ENCODE measurements at regions not wholly inside any gene's neighbourhood (a gene's known extent, or its start where the extent isn't known, plus 50 kb on each side); places are given as distances from the start of the nearest gene placed in this dataset.

DNA sequence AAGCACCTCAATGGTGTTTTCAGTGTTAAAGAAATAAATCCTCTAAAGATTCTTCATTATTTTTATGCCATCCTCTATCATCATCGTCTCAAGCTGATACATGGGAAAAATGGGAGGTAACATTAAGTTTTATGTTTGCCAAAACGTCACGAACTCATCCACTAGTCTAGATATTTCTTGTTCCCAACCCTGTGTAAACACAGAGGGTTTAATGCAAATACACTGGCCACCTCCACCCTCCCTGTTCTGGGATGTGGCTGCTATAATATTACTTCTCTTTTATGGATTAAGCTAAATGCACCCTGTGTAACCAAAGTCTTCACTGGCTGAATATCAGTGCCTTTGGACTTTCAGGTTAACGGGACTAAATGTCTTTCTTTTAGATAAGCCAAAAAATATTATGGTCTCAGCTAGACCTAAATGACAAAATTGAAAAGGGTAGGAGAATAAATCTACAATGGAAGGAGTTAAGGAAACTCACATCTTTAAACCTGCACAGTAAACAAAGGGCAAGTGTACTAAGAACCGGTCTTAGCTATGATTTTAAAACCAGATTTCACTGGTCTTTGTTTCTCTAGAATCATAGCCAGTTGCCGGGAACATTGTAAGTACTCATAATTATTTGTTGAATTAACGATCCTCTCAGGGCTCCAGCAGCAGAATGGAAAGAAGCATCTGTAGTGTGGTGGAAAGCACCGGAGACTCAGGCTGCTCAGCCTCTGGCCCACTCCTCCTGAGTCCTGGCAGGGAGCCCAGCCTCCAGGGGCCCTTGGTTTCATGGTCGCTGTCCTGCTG lies 103.5 kb upstream of the NOCT start:
- H3K27ac ChIP-seq = peak overlapping the region; percentile 100
- TF ChIP-seq, protein P1, sequence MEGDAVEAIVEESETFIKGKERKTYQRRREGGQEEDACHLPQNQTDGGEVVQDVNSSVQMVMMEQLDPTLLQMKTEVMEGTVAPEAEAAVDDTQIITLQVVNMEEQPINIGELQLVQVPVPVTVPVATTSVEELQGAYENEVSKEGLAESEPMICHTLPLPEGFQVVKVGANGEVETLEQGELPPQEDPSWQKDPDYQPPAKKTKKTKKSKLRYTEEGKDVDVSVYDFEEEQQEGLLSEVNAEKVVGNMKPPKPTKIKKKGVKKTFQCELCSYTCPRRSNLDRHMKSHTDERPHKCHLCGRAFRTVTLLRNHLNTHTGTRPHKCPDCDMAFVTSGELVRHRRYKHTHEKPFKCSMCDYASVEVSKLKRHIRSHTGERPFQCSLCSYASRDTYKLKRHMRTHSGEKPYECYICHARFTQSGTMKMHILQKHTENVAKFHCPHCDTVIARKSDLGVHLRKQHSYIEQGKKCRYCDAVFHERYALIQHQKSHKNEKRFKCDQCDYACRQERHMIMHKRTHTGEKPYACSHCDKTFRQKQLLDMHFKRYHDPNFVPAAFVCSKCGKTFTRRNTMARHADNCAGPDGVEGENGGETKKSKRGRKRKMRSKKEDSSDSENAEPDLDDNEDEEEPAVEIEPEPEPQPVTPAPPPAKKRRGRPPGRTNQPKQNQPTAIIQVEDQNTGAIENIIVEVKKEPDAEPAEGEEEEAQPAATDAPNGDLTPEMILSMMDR (conservative IDR thresholded peaks at IDR 0.05) = no peak

DNA sequence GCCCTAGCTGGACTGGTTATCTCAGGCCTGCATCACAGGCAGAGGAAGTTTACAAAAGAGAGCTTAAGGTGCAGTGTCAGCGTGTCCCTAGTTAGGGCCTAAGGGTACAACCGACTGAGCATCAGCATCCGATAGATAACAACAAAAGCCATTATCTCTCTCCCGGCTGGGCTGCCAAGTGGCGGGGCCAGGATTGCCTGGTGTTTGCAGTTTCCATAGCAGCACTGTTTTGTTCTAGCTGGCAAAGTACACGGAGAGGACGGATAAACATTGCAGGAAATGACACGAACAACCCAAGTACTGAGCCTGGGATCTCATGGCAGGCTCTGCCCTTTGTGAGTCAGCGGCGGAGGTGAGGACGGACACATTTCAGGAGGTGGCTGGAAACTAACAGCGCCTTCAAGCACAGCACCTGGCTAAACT lies 104.7 kb upstream of the NOCT start:
- peak overlapping the region; percentile 100 for H3K27ac ChIP-seq
- TF ChIP-seq, protein P1 (conservative IDR thresholded peaks at IDR 0.05) = no peak

- TF ChIP-seq, protein P1 (conservative IDR thresholded peaks at IDR 0.05) = no peak
- H3K27ac ChIP-seq = peak overlapping the region; percentile 100
Observed at GRCh38 chr4:138910195-138910913, 105.2 kb upstream of the NOCT start.

DNA sequence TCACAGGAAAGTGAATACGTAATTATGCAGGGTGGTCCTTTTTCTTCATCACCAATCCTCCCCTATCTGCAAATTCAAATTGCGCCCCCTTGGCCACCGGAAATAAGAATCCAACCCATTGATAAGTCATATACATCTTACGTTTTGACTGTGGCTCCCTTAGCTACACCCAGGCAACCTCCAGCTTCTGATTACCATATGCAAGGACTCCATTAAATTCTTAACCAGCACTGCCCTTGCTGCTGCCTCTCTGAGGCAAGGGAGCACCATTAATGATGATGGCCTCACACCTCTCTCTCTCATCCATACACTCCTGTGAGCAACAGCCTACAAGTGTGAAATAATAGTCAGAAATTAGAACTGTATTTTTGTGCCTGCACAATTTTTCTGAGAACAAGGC lies 106.0 kb upstream of the NOCT start:
- TF ChIP-seq, protein P1 (conservative IDR thresholded peaks at IDR 0.05) = no peak
- H3K27ac ChIP-seq = peak overlapping the region; percentile 100

DNA sequence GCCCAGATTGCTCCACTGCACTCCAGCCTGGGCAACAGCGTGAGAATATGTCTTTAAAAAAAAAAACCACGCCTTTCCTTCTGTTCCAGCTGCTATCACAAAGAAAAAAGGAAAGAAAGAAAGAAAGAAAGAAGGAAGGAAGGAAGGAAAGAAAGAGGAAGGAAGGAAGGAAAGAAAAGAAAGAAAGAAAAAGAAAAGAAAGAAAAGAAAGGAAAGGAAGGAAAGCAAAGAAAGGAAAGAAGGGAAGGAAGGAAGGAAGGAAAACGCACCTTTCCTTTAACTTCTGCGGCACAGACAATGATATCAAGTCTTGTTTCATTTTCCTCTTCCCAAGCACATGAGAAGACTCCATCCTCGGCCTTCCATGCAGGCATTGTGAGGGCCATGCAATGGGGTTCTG lies 107.4 kb upstream of the NOCT start:
- peak overlapping the region; percentile 100 for H3K27ac ChIP-seq

DNA sequence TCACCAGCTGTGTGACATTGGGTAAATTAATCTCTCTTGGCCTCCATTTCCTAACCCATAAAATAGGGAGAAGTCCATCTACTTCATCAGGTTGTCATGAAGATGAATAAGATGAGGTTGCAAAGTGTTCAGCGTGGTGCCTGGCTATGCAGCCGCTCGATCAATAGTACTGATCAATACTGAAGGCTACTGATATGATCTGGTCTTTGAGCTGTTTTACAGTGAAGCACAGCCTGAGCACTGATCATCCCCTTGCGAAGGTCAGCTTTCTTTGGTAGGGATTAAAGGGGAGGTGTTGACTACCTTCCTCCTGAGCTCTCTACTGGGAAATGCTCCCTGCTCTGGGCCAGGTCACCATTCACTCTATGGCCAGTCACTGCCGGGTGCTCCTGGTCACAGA lies 108.4 kb upstream of the NOCT start:
- TF ChIP-seq, protein P1 (conservative IDR thresholded peaks at IDR 0.05) = no peak
- peak overlapping the region; percentile 100; the same call in 1 of the 2 replicates for H3K27ac ChIP-seq

More for the DNA sequence above, 107.4 kb upstream of the NOCT start:
- TF ChIP-seq, protein P1 (conservative IDR thresholded peaks at IDR 0.05) = no peak

DNA sequence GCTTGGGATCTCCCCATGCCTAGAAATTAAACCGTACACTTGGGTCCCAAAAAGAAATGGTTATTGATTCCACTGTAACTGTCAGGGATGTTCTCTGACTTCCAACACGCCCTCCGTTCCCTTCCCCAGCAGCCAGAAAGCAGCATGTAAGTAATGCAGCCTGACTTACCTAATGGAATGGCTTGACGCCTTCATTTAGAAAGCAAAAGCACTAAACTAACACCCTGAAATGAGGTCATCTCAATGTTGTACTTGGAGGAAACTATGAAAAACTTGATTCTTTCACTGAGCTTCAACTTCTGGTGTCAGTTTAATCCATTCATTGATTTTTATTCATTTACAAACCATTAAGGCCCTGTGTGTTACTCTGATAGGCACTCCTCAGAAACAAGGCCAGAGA lies 110.8 kb upstream of the NOCT start:
- H3K27ac ChIP-seq = no peak overlapping the region
- TF ChIP-seq, protein P1 (conservative IDR thresholded peaks at IDR 0.05) = no peak

All from VCaP (cell line).